Thymus (tissue), 11 donors: ENCODE measurements at regions not wholly inside any gene's neighbourhood (a gene's known extent, or its start where the extent isn't known, plus 50 kb on each side); places are given as distances from the start of the nearest gene placed in this dataset.
"Not testable (repeated sequence)": the region's sequence is repeated elsewhere in the genome, so short reads cannot be mapped to it uniquely, and the experiment has no call there.

ENCODE experiments used
- DNase-seq, 9 donors: peaks; one replicate each; pipeline ENCODE4 v3.0.0-alpha.2; 2013; ENCODE audit warnings: low spot score in 9 of 9, low read depth in 6 of 9, missing footprints in 1 of 9
- H3K27ac ChIP-seq, 2 donors: one replicate each; pipeline ENCODE4 v1.5.1; 2013; ENCODE audit warnings: control low read depth in 1 of 2, low read depth in 1 of 2, low read length in 1 of 2, mild to moderate bottlenecking in 1 of 2, moderate library complexity in 1 of 2
- H3K27me3 ChIP-seq, 2 donors: one replicate each; pipeline ENCODE4 v1.5.1; 2013; ENCODE audit warnings: low read length in 1 of 2; ENCODE audit not compliant: control insufficient read depth in 2 of 2, insufficient read depth in 1 of 2
- H3K36me3 ChIP-seq, 2 donors: one replicate each; pipeline ENCODE4 v1.5.1; 2013; ENCODE audit warnings: low read length in 1 of 2, mild to moderate bottlenecking in 1 of 2, moderate library complexity in 1 of 2; ENCODE audit not compliant: control insufficient read depth in 2 of 2, insufficient read depth in 2 of 2
- H3K4me1 ChIP-seq, 2 donors: one replicate each; pipeline ENCODE4 v1.5.1; 2013; ENCODE audit warnings: low read length in 2 of 2; ENCODE audit not compliant: control insufficient read depth in 2 of 2, insufficient read depth in 2 of 2
- H3K4me3 ChIP-seq, 2 donors: one replicate each; pipeline ENCODE4 v1.5.1; 2013; ENCODE audit warnings: low read length in 2 of 2, control low read depth in 1 of 2, mild to moderate bottlenecking in 1 of 2
- H3K9me3 ChIP-seq, 2 donors: one replicate each; pipeline ENCODE4 v1.5.1; 2013; ENCODE audit warnings: low read length in 1 of 2, mild to moderate bottlenecking in 1 of 2; ENCODE audit not compliant: control insufficient read depth in 2 of 2, insufficient read depth in 1 of 2
- WGBS: extraction: QIAGEN DNeasy Blood & Tissue Kit; methylation state at CpG from one replicate; pipeline ENCODE4 v1.1.7; 2013; 5-methylcytosine and 5-hydroxymethylcytosine counted together
- donor health status: healthy.

- H3K27ac ChIP-seq, H3K4me1 ChIP-seq, H3K9me3 ChIP-seq, H3K36me3 ChIP-seq, DNase-seq, H3K27me3 ChIP-seq, H3K4me3 ChIP-seq: not testable (repeated sequence)
- 96% methylated on average over 4 of the region's 5 CpGs for WGBS
Observed at GRCh38 chr18:73324187-73324831, 456.5 kb upstream of the NETO1 start.

DNA sequence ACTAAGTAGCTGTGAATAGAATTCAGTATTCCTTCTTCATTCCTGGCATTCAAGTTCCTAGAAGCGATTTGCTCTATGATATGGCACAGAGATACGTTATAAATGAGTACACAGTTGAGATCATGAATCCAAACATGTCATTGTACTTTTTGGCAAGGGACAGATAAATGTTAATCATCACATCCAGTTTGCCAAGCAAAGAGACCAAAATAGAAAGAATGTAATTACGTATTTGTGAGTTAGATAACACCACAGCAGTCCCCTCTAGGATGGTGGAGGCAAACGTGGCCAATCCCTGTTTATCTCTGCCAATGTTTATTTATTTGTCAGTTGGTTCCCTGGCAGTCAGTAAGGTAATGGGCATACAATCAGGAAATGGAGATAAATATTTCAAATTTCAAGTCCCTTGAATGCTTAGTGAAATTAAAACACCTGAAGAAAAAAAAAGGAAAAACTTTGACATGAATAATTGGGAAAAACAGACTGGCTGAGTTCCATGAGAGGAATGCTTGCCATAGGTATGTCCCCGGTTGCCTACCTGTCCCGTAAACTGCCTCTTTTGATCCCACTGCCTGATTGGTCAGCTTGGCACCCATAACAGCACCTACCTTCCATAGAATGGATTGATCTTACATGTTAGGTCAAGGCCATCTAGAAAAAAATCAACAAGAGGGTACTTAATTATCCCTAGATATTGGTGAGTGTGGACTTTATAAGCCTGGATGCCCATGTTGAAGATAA lies 451.1 kb upstream of the NETO1 start:
- WGBS, result 85% methylated on average over 6 of the region's 6 CpGs

GRCh38 chr18:73316513-73316912 lies 448.7 kb upstream of the NETO1 start:
- H3K4me3 ChIP-seq, result no peak overlapping the region
- no peak overlapping the region for H3K27ac ChIP-seq
- no peaks in the 10 kb centered on the region for H3K27me3 ChIP-seq
- DNase-seq, result no peak
- no peaks in the 10 kb centered on the region for H3K4me1 ChIP-seq
- no peaks in the 10 kb centered on the region for H3K36me3 ChIP-seq
- 94% methylated on average over 1 of the region's 1 CpG for WGBS
- H3K9me3 ChIP-seq, result no peaks in the 10 kb centered on the region

More for the DNA sequence above, 451.1 kb upstream of the NETO1 start:
- H3K4me1 ChIP-seq, result no peaks in the 10 kb centered on the region
- H3K36me3 ChIP-seq, result no peaks in the 10 kb centered on the region
- no peaks in the 10 kb centered on the region for H3K9me3 ChIP-seq
- no peaks in the 10 kb centered on the region for H3K27me3 ChIP-seq
- no peak for DNase-seq
- no peak overlapping the region for H3K4me3 ChIP-seq
- no peak overlapping the region for H3K27ac ChIP-seq

GRCh38 chr18:73315381-73315780 lies 447.6 kb upstream of the NETO1 start:
- Histone ChIP-seq H3K36me3 (no peaks in the 10 kb centered on the region), H3K4me1 (no peaks in the 10 kb centered on the region), H3K27me3 (no peaks in the 10 kb centered on the region), H3K27ac (no peak overlapping the region), H3K9me3 (no peaks in the 10 kb centered on the region), H3K4me3 (no peak overlapping the region)
- no peak for DNase-seq

- no peaks in the 10 kb centered on the region for H3K36me3 ChIP-seq
- H3K27ac ChIP-seq, result no peak overlapping the region
- no peak overlapping the region for H3K4me3 ChIP-seq
- H3K27me3 ChIP-seq, result no peaks in the 10 kb centered on the region
- H3K9me3 ChIP-seq, result no peaks in the 10 kb centered on the region
- DNase-seq, result no peak
- no peaks in the 10 kb centered on the region for H3K4me1 ChIP-seq
Observed at GRCh38 chr18:73313476-73313875, 445.7 kb upstream of the NETO1 start.

GRCh38 chr18:73296686-73297085 lies 428.9 kb upstream of the NETO1 start:
- Histone ChIP-seq H3K4me3 (no peak overlapping the region), H3K4me1 (no peaks in the 10 kb centered on the region), H3K9me3 (no peaks in the 10 kb centered on the region), H3K27ac (no peak overlapping the region), H3K27me3 (no peaks in the 10 kb centered on the region), H3K36me3 (no peaks in the 10 kb centered on the region)
- WGBS, result 93% methylated on average over 2 of the region's 2 CpGs
- no peak for DNase-seq

- H3K9me3 ChIP-seq, result no peaks in the 10 kb centered on the region
- no peaks in the 10 kb centered on the region for H3K36me3 ChIP-seq
- no peaks in the 10 kb centered on the region for H3K4me1 ChIP-seq
- WGBS, result 91% methylated on average over 4 of the region's 4 CpGs
- no peak overlapping the region for H3K27ac ChIP-seq
- H3K27me3 ChIP-seq, result no peaks in the 10 kb centered on the region
- DNase-seq, result no peak
- H3K4me3 ChIP-seq, result no peak overlapping the region
Observed at GRCh38 chr18:73292156-73292555, 424.4 kb upstream of the NETO1 start.

DNA sequence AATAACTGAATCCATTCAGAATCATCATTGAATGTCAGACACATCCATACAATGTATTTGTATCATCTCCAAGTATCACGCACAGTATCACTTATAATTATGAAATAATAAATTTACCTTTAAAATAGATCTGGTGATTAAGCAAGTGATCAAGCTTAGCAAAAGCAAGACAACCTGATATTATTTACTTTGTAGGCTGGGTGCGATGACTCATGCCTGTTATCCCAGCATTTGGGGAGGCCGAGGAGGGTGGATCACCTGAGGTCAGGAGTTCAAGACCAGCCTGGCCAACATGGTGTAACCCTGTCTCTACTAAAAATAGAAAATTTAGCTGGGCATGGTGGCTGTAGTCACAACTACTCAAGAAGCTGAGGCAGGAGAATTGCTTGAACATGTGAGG lies 421.0 kb upstream of the NETO1 start:
- Histone ChIP-seq H3K4me3 (no peak overlapping the region), H3K27me3 (no peaks in the 10 kb centered on the region), H3K27ac (no peak overlapping the region), H3K4me1 (no peaks in the 10 kb centered on the region), H3K36me3 (no peaks in the 10 kb centered on the region), H3K9me3 (no peaks in the 10 kb centered on the region)
- DNase-seq, result no peak
- 96% methylated on average over 3 of the region's 3 CpGs for WGBS

GRCh38 chr18:73286584-73286983 lies 418.8 kb upstream of the NETO1 start:
- H3K4me1 ChIP-seq, result no peaks in the 10 kb centered on the region
- DNase-seq, result no peak
- H3K27me3 ChIP-seq, result no peaks in the 10 kb centered on the region
- WGBS, result 92% methylated on average over 5 of the region's 5 CpGs
- H3K27ac ChIP-seq, result no peak overlapping the region
- no peak overlapping the region for H3K4me3 ChIP-seq
- no peaks in the 10 kb centered on the region for H3K9me3 ChIP-seq
- H3K36me3 ChIP-seq, result no peaks in the 10 kb centered on the region
